Activated CD4-positive, alpha-beta T cell treated with anti-CD3 and anti-CD28 coated beads for 4 hours (primary cell): ENCODE measurements at regions not wholly inside any gene's neighbourhood (a gene's known extent, or its start where the extent isn't known, plus 50 kb on each side); places are given as distances from the start of the nearest gene placed in this dataset.
"Not testable (repeated sequence)": the region's sequence is repeated elsewhere in the genome, so short reads cannot be mapped to it uniquely, and the experiment has no call there.

ENCODE experiments used
- DNase-seq, 2 donors: peaks; one replicate each; pipeline ENCODE4 v3.0.0-alpha.2; 2020

DNA sequence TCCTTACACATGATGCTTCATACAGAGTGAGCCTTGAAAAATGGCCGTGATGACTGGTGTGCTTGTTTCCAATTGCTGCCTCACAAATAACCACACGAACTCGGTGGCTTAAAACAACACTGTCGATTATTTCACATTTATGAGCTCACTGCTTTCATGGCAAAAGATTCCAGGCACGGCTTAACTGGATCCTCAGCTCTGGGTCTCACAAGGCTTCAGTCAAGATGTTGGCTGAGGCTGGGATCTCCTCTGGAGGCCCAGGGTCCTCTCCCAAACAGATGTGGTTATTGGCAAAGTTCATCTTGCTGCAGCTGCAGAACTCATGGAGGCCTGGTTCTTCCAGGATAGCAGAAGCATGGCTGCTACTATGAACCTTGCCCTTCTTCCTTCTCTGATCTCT lies 144.6 kb downstream of the TFAP2C start:
- no peak for DNase-seq

GRCh38 chr20:56774873-56775272 lies 145.8 kb downstream of the TFAP2C start:
- DNase-seq: no peak

DNA sequence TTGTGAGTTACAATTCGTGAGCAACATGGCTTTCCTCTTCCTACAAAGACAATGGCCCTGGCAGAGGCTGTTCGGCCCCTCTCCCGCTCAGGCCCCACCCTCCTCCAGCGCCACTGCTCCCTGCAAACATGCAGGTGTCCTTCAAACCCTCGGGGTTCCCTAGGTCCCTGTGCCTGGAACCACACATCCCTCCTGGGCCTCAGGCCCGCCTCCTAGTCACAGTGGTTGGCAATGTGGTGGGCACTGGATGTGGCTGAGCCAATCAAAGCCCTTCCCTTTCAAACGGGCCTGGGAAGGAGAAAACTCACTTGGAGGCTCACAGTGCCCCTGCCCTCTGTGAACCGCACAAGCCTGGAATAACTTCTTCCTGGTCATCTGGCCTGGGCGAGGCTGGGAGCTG lies 147.2 kb downstream of the TFAP2C start:
- no peak for DNase-seq

DNA sequence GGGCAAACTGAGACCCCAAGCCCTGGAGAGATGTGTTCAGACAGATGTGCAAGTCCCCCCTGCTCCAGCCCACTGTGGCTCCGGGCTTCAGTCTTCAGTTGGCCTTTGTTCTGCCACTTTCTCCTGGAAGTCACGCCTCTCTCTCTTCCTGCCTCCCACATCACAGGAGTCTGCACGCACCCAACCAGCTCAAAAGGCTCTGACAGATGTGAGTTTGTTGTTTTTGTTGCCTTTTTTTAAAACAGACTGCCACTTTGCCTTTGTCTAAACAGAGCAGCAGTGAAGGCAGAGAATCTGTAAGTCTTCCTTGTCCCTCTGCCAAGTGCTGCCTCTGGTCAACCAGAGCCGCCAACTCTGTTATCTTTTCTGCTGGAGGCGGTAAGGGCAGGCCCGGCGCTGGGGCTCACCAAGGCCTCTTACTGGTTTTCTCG lies 149.7 kb downstream of the TFAP2C start:
- no peak for DNase-seq

DNA sequence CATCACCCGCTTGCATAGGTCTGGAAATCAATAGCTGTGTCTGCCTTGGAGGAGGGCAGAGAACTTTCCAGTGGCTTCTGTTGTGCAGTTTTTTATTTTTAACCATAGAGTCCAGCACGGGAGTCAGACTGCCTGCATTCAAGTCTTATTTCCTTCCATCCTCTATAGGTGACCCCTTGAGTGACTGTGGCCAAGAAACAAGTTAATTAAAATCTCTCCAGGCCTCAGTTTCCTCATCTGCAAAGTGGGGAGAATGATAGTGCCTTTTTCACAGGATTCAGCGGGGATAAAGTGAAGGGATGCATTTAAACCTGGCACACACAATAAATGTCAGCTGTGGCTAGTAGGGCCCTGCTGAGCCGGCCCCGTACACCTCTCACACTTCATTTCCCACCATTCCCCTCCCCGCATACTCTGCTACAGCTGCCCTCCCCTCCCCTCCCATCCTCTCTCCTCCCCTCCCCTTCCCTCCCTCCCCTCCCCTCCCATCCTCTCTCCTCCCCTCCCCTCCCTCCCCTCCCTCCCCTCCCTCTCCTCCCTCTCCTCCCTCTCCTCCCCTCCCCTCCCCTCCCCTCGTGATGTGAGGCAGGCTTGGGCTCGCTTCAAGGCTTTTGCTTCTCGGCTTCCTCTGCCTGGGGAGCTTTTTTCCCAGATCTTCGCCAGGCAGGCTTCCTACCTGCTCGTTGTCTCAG lies 150.5 kb downstream of the TFAP2C start:
- no peak for DNase-seq

DNA sequence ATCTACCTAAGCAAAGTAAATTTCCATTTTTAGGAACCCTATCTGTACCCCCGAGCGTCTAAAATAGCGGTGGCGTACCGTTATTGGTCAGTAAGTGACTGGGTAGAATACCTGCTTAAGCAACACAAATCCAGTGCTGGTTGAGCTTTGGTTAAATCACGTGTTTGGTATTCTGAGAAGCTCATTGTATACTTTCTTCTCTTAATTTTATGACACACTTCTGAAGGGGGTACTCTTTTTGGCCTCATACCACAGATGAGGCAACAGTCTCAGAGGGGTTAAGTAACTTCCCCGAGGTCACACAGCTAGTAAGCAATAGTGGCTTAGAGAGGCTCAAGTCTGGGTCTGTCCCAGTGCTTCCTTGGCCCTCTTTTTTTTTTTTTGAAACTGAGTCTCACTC lies 151.2 kb downstream of the TFAP2C start:
- no peak for DNase-seq

GRCh38 chr20:56781108-56781739 lies 152.1 kb downstream of the TFAP2C start:
- no peak for DNase-seq

DNA sequence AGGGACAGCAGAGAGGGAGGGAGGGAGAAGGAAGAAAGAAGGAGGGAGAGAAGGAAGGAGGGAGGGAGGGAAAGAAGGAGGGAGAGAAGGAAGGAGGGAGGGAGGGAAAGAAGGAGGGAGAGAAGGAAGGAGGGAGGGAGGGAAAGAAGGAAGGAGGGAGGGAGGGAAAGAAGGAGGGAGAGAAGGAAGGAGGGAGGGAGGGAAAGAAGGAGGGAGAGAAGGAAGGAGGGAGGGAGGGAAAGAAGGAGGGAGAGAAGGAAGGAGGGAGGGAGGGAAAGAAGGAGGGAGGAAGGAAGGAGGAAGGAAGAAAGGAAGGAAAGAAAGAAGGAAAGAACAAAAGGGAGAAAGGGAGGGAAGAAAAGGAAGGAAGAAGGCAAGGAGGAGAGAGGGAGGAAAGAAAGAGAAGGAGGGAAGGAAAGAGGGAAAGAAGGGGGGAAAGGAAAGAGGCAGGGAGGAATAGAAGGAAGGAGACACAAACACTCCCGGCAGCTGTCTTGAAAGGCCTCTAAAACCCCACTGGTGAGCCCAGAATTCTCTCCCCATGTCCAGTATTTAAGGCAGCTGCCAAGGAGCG lies 153.0 kb downstream of the TFAP2C start:
- DNase-seq: not testable (repeated sequence)

DNA sequence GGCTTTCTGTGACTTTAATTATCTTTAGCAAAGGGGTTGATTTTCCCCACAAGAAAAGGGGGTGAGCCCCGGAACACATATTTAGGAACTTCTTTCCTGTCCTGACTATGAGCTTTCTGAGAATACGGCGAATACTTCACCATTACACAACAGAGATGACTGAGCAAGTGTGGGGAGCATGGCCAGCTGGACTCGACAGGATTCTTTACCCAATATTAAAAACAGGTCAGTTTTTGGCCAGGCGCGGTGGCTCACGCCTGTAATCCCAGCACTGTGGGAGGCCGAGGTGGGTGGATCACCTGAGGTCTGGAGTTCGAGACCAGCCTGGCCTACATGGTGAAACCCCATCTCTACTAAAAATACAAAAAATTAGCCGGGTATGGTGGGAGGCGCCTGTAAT lies 153.7 kb downstream of the TFAP2C start:
- DNase-seq: not testable (repeated sequence)

DNA sequence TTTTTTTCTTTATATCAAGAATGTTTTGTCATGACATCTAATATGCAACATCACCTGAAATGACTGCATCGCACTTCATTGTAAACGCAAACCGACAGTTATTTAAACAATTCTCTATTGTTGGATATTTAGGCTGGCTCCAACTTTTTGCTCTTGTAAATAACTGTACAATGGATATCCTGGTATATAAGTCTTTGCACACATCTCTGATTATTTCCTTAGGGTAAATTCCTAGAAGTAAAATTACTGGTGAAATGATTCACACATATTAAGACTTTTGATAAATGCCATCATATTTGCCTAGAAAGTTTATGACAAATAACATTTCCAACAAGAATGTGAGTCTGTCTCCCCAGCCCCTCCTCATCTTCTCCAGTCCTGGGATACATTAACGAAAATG lies 154.7 kb downstream of the TFAP2C start:
- DNase-seq: no peak

DNA sequence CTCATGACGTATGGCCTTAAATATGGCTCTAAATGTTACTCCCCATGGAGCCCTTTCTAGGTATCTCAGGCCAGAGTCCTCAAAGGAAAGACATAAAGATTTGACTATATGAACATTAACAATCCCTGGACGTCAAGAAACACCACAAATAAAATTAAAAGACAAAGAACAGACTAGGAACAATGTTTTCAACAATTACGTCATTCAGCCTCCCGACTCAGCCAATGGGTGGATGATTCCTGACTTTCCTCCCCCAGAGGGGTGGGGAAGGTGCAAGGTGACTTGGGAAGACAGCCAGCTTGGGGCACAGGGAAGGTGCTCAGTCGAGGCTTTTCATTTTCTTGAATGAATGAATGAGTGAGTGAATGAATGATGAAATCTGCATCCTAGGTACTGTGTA lies 157.4 kb downstream of the TFAP2C start:
- DNase-seq: no peak

DNA sequence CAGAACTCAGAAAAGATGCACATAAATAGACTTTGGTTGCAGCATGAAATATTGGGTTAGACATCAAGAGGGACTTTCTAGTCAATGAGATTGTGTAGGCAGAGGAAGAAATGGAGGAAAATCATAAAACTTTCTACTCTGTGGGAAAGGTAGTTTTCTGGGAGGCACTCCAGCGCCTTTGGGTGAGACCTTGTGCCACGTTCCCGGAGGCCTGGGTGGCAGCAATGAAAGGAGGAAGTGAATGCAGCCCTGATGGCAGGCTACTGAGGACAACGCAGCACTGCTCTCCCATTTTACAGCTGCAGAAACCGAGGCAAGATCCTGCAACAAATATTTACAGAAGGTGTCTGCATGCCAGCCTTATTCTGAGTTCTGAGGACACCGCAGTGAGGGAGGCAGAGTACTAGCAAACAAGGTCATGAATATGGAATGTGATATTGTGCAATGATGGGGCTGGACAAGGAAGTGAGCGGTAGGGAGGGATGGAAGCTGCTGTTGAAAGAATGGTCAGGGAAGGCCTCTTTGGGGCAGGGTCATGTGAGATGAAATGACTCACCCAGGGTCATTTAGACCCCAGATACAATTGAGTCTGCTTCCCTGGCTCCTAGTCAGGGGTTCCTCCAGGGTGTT lies 159.1 kb downstream of the TFAP2C start:
- DNase-seq: no peak

- no peak for DNase-seq
These were observed 159.8 kb downstream of the TFAP2C start for GRCh38 chr20:56788671-56789610.

DNA sequence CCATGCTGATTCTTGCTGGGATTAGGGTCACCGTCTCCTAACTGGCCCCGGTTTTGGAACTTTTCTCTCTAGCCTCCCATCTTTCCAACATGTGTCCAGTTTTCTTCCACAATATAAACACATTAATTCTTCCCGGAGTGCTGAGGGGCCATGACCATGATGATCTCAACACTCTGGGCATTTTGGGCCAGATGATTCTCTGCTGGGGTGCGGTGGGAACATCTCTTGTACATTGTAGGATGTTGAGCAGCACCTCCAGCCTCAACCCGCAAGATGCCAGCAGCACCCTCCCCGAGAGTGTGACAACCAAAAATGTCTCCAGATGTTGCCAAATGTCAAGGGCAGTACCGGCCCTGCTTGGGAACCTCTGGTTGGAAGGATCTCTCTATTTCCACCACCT lies 164.8 kb downstream of the TFAP2C start:
- no peak for DNase-seq

GRCh38 chr20:56795492-56795891 lies 166.4 kb downstream of the TFAP2C start:
- DNase-seq: no peak

DNA sequence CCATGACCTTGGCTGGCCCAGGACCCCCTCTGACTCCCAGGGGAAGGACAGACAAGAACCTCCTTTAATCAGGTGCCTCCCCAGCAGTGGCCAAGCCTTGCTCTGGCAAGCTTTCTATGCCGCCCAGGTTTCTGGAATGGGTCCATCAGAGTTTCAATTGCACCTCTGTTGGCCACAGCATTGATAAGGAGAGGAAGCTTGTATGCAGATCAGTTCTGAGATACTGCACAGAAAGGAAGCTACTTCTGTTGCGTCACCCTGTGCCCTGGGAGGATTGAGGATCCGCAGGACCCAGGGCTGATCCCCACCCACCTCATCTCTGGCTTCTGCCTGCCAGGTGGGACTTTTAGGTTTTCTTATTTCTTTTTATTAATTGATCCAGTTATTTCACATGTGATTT lies 167.2 kb downstream of the TFAP2C start:
- DNase-seq: no peak

DNA sequence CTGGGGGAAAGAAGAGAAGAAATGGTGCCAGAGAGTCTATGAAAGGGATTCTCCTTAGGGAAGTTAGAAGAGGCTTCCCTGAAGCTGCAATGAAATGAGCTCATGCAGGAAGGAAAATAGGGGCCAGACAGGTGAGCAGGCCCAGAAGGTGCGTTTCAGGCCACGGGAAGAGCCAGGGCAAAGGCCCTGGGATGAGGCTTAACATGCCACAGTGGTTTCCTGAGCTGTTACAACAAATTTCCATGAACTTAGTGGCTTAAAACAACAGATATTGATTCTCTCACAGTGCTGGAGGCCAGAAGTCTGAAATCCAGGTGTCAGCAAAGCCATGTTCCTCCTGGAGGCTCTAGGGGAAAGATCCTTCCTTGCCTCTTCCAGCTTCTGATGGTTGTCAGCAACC lies 167.9 kb downstream of the TFAP2C start:
- DNase-seq: no peak

- no peak for DNase-seq
These were observed 169.5 kb downstream of the TFAP2C start for GRCh38 chr20:56798634-56799033.

DNA sequence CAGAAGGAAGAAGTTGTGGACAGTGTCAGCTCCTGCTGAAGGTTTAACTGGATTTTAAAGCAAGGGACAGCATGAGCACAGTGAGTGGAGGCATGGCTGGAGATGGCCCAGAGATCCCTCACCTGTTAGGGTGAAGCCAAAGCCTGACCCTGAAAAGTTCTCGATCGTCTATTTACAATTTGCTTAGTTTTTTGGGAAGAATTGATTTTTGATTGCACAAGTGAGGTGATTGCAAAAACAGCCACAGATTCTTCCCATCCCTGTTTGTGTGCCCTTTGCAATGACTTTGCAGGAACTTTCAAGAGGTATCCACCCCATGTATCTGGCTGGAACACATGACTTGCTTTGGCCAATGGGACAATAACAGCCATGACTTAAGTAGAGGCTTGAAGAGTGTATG lies 170.1 kb downstream of the TFAP2C start:
- DNase-seq: no peak

- no peak for DNase-seq
These were observed 171.0 kb downstream of the TFAP2C start for GRCh38 chr20:56800088-56800487.

DNA sequence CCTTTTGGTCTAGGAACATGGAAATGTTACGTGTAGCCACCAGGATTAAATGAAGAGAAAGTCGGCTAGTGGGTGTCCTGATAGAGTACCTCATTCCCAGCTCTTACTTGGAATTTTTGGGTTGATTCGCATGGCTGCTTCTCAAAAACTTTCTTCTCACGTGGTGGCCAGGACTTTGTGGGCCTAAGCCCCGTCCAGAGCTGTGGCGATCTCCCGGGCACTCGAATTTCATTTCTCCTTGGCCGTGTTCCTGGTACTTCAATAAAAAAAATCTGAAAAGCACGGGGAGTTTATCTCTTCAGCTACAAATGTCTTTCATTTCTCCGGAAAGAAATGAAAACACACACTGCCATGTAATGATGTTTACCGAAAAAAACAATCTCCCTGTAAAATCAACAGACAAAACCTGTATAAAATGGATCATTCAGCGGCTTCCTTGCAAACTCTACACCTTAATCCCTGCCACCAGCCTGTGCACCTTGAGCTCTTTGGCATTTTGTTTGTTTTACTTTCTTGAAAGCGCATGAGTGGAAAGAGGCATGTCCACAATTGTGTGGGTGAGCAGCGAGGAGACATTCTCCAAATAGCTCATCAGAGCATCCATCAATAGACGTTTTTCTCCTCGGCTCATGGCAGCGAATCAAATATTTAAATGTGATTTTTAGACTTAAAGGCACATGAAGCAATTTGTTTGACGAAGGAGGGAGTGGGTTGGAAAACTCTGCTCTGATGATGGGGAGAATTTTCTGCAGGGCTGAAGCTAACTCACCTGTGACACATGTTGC lies 173.1 kb downstream of the TFAP2C start:
- DNase-seq: no peak

- DNase-seq: no peak
These were observed 173.7 kb downstream of the TFAP2C start for GRCh38 chr20:56802805-56803204.
